H1 (cell line): ENCODE measurements at regions not wholly inside any gene's neighbourhood (a gene's known extent, or its start where the extent isn't known, plus 50 kb on each side); places are given as distances from the start of the nearest gene placed in this dataset.

Source experiments
- CREB1 ChIP-seq: IDR thresholded peaks from 2 replicates; pipeline ENCODE4 v1.6.1; 2012; ENCODE audit warnings: inconsistent platforms
- EZH2 ChIP-seq: fragments of 200-600 bp; sonication (generic); IDR thresholded peaks from 2 replicates; pipeline ENCODE4 v1.7.1; 2012; ENCODE audit warnings: low read depth, mild to moderate bottlenecking, moderate library complexity, low read length, inconsistent platforms; ENCODE audit not compliant: severe bottlenecking
- GTF2F1 ChIP-seq: IDR thresholded peaks from 2 replicates; pipeline ENCODE4 v1.6.1; 2012; ENCODE audit warnings: low read depth, low read length, improper control_type of control experiment, borderline replicate concordance
- POLR2A ChIP-seq, 2 experiments: IDR thresholded peaks; 1 replicate in 1 of 2; 2 replicates in 1 of 2; pipeline ENCODE4 v1.6.1; 2011; ENCODE audit warnings: low read depth in 2 of 2, low read length in 2 of 2, mild to moderate bottlenecking in 2 of 2; ENCODE audit errors: control extremely low read depth in 1 of 2
- TF ChIP-seq, protein P1 (sequence below), 3 experiments: IDR thresholded peaks; 1 replicate in 2 of 3; 2 replicates in 1 of 3; pipeline versions ENCODE4 v1.5.1 to v1.6.1; 2011; ENCODE audit warnings: low read length in 3 of 3, mild to moderate bottlenecking in 3 of 3, inconsistent platforms in 2 of 3, low read depth in 1 of 3, moderate library complexity in 1 of 3; ENCODE audit not compliant: insufficient read depth in 1 of 3; ENCODE audit errors: control extremely low read depth in 1 of 3

DNA sequence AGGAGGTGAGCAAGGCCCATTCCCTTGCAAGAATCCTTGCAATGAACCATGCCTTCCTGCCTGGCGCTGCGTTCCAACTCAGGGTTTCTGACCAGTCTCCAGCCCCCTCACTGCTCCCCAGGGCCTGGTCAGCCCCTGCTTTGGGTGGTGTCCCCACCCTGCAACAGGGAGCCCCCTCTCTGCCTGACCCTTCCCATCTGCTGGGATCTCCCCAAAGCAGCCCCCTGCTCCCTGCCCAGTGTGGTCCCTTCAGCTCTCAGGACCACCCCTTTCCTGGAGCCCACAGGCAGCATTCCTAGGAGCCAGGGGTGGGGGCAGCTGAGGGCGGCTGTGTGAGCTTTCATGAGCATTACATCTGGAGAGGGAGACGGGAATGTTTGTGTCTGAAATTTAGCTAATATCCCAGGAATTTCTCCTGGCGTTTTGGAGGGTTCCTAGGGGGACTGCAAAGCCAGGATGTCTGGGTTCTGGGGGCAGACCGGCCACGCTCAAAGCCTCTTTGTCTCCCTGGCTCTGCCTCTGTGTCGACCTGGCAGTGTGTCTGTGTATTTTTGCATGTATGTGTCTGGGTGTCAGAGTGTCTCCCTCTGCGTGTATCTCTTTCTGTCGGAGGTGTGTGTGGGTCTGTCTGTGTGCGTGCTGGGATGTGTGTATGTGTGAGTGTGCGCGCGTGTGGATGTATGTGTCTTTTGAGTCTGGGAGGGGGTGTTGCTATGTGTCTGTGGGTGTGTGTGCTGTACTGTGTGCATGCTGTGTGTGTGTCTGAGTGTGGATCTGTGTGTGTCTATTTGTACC, 300.5 kb upstream of the ZMIZ1 start:
- TF ChIP-seq POLR2A (IDR thresholded peaks at IDR 0.05; ENCODE audit: control extremely low read depth in 1 of 2, low read depth in 2 of 2, low read length in 2 of 2) (no peak), CREB1 (no peak), EZH2 (no peak), GTF2F1 (no peak)
- TF ChIP-seq, protein P1, sequence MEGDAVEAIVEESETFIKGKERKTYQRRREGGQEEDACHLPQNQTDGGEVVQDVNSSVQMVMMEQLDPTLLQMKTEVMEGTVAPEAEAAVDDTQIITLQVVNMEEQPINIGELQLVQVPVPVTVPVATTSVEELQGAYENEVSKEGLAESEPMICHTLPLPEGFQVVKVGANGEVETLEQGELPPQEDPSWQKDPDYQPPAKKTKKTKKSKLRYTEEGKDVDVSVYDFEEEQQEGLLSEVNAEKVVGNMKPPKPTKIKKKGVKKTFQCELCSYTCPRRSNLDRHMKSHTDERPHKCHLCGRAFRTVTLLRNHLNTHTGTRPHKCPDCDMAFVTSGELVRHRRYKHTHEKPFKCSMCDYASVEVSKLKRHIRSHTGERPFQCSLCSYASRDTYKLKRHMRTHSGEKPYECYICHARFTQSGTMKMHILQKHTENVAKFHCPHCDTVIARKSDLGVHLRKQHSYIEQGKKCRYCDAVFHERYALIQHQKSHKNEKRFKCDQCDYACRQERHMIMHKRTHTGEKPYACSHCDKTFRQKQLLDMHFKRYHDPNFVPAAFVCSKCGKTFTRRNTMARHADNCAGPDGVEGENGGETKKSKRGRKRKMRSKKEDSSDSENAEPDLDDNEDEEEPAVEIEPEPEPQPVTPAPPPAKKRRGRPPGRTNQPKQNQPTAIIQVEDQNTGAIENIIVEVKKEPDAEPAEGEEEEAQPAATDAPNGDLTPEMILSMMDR (IDR thresholded peaks at IDR 0.05; ENCODE audit: control extremely low read depth in 1 of 3, insufficient read depth in 1 of 3, low read depth in 1 of 3, low read length in 3 of 3), result no peak
